MM.1S (cell line): ENCODE measurements at regions not wholly inside any gene's neighbourhood (a gene's known extent, or its start where the extent isn't known, plus 50 kb on each side); places are given as distances from the start of the nearest gene placed in this dataset.
"Not testable (repeated sequence)": the region's sequence is repeated elsewhere in the genome, so short reads cannot be mapped to it uniquely, and the experiment has no call there.

Experiments used
- DNase-seq: peaks from one replicate; pipeline ENCODE4 v3.0.0-alpha.2; 2015
- H2AFZ ChIP-seq: fragments of 300-600 bp; sonication (generic); 2 replicates; pipeline ENCODE4 v1.6.0; 2016; ENCODE audit warnings: antibody characterized with exemption, low read length
- H3F3A ChIP-seq: fragments of 300-600 bp; sonication (generic); 2 replicates; pipeline ENCODE4 v1.6.1; 2016; ENCODE audit warnings: mild to moderate bottlenecking, antibody characterized with exemption, low read length, moderate library complexity, mixed read lengths; ENCODE audit not compliant: insufficient read depth
- H3K27ac ChIP-seq: fragments of 300-600 bp; sonication (generic); 2 replicates; pipeline ENCODE4 v1.5.1; 2016; ENCODE audit warnings: mild to moderate bottlenecking, low read length
- H3K27me3 ChIP-seq: fragments of 300-600 bp; sonication (generic); replicated peaks from 2 replicates; pipeline ENCODE4 v1.6.0; 2016; ENCODE audit warnings: low read length; ENCODE audit not compliant: insufficient read depth
- H3K36me3 ChIP-seq: fragments of 300-600 bp; sonication (generic); replicated peaks from 2 replicates; pipeline ENCODE4 v1.6.1; 2016; ENCODE audit warnings: mild to moderate bottlenecking, low read length, mixed read lengths; ENCODE audit not compliant: insufficient read depth
- H3K4me1 ChIP-seq: fragments of 300-600 bp; sonication (generic); 2 replicates; pipeline ENCODE4 v1.6.1; 2016; ENCODE audit warnings: low read length, mixed read lengths
- H3K4me2 ChIP-seq: fragments of 300-600 bp; sonication (generic); 2 replicates; pipeline ENCODE4 v1.6.0; 2016; ENCODE audit warnings: low read depth, low read length
- H3K4me3 ChIP-seq: fragments of 300-600 bp; sonication (generic); 2 replicates; pipeline ENCODE4 v1.5.1; 2016; ENCODE audit warnings: low read length, mixed read lengths
- H3K79me2 ChIP-seq: fragments of 300-600 bp; sonication (generic); 2 replicates; pipeline ENCODE4 v1.6.1; 2016; ENCODE audit warnings: mixed run types, low read length, mixed read lengths
- H3K9ac ChIP-seq: fragments of 300-600 bp; sonication (generic); 2 replicates; pipeline ENCODE4 v1.6.1; 2016; ENCODE audit warnings: low read length, mixed read lengths
- H3K9me2 ChIP-seq: fragments of 300-600 bp; sonication (generic); replicated peaks from 2 replicates; pipeline ENCODE4 v1.6.1; 2016; ENCODE audit warnings: mild to moderate bottlenecking, low read length, mixed read lengths; ENCODE audit not compliant: insufficient read depth
- H3K9me3 ChIP-seq: fragments of 300-600 bp; sonication (generic); replicated peaks from 2 replicates; pipeline ENCODE4 v1.6.1; 2016; ENCODE audit warnings: mild to moderate bottlenecking, low read length, mixed read lengths; ENCODE audit not compliant: insufficient read depth
- H4K20me1 ChIP-seq: fragments of 300-600 bp; sonication (generic); 2 replicates; pipeline ENCODE4 v1.6.1; 2016; ENCODE audit warnings: mild to moderate bottlenecking, low read length, moderate library complexity, mixed read lengths; ENCODE audit not compliant: insufficient read depth

GRCh38 chr2:91771604-91772003 is 3080.1 kb downstream of the RPIA start:
- not testable (repeated sequence) for H4K20me1 ChIP-seq, H3K79me2 ChIP-seq, DNase-seq, H2AFZ ChIP-seq, H3K4me1 ChIP-seq, H3F3A ChIP-seq, H3K27ac ChIP-seq, H3K9me2 ChIP-seq, H3K9ac ChIP-seq, H3K27me3 ChIP-seq, H3K4me3 ChIP-seq, H3K4me2 ChIP-seq, H3K36me3 ChIP-seq, H3K9me3 ChIP-seq

DNA sequence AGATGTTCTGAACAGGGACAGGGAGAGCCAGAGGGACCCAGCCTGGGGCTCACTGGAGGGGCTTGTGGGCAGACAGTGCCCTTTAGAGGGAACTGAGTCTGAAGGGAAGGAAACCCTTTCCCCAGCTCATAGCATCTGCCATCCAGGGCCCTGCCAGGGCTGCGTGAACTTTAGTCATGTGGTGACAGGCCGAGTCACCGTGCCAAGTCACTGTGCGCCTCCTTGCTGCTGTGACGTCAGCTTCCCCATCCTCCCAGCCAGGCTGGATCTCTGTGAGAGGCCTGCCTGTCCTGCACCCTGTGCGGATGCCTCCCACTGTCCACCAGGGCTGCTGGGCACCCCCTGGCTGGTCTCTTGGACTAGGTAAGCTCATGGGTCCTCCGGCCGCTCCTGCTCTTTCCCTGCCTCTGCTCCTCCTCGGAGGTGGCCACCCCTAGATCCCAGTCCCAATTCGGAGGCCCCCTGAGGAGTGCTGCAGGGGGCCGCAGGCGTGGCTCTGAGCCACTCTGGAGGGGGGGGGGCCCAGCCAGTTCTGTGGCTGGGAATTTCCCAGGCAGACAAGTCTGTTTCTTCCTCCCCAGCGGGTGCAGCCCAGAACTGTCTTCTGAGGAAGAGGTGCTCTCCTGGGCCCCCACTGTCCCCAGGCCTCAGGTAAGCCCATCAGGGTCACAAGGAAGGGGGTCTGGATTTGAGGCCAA is 3080.9 kb downstream of the RPIA start:
- H3K9me3 ChIP-seq, H3K27ac ChIP-seq, H3K4me2 ChIP-seq, H4K20me1 ChIP-seq, H3F3A ChIP-seq, H3K27me3 ChIP-seq, H3K36me3 ChIP-seq, H3K4me3 ChIP-seq, H3K4me1 ChIP-seq, DNase-seq, H3K9me2 ChIP-seq, H3K79me2 ChIP-seq, H2AFZ ChIP-seq, H3K9ac ChIP-seq: not testable (repeated sequence)

DNA sequence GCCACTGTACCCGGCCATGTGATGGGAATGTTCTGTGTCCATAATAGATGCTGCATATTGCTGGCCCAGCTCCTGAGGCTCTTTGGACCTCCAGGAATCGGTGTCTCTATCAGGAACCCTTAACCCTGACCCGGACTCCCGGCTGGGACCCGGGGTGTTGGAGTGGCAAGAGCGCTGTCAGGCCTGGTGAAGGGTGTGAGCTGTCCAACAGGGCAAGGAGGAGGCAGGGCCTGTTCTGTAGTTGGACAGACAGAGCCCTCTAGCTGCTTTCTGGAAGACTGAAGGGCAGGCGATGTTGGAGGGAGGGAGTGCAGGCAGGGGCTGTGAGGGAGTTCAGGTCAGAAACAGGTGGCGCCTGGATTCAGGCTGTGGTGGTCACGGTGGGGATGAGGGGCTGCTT is 3082.3 kb downstream of the RPIA start:
- H3K27me3 ChIP-seq, H3K4me2 ChIP-seq, H2AFZ ChIP-seq, H3K9ac ChIP-seq, H3K27ac ChIP-seq, H3K79me2 ChIP-seq, H3K4me1 ChIP-seq, H3F3A ChIP-seq, H3K4me3 ChIP-seq, H4K20me1 ChIP-seq, DNase-seq, H3K9me2 ChIP-seq, H3K36me3 ChIP-seq, H3K9me3 ChIP-seq: not testable (repeated sequence)

- not testable (repeated sequence) for H3K79me2 ChIP-seq, H3K27ac ChIP-seq, H3K36me3 ChIP-seq, H4K20me1 ChIP-seq, H3K4me2 ChIP-seq, H3K27me3 ChIP-seq, H3K9me2 ChIP-seq, DNase-seq, H3F3A ChIP-seq, H3K9me3 ChIP-seq, H2AFZ ChIP-seq, H3K9ac ChIP-seq, H3K4me1 ChIP-seq, H3K4me3 ChIP-seq
These were observed 3083.7 kb downstream of the RPIA start for GRCh38 chr2:91775193-91775592.

GRCh38 chr2:91780324-91780723 is 3088.9 kb downstream of the RPIA start:
- not testable (repeated sequence) for H3K9ac ChIP-seq, H3K4me1 ChIP-seq, H3K27me3 ChIP-seq, DNase-seq, H3K9me2 ChIP-seq, H3K4me2 ChIP-seq, H4K20me1 ChIP-seq, H3F3A ChIP-seq, H3K4me3 ChIP-seq, H3K9me3 ChIP-seq, H2AFZ ChIP-seq, H3K27ac ChIP-seq, H3K79me2 ChIP-seq, H3K36me3 ChIP-seq

DNA sequence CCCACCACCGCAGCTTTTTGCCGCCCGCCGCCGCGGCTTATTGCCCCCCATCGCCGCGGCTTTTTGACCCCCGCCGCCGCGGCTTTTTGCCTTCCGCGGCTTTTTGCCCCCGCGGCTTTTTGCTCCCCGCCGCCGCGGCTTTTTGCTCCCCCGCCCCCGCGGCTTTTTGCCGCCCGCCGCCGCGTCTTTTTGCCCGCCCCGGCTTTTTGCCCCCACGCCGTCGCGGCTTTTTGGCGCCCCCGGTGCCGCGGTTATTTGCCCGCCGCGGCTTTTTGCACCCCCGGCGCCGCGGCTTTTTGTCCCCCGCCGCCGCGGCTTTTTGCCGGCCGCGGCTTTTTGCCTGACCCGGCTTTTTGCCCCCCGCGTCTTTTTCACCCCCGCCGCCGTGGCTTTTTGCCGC is 3061.8 kb upstream of the TEKT4 start:
- not testable (repeated sequence) for DNase-seq, H4K20me1 ChIP-seq, H2AFZ ChIP-seq, H3K4me2 ChIP-seq, H3K79me2 ChIP-seq, H3K9ac ChIP-seq, H3K9me2 ChIP-seq, H3K27ac ChIP-seq, H3F3A ChIP-seq, H3K27me3 ChIP-seq, H3K9me3 ChIP-seq, H3K4me1 ChIP-seq, H3K36me3 ChIP-seq, H3K4me3 ChIP-seq
